ENCODE measurements at regions not wholly inside any gene's neighbourhood (a gene's known extent, or its start where the extent isn't known, plus 50 kb on each side); places are given as distances from the start of the nearest gene placed in this dataset.
"Not testable (repeated sequence)": the region's sequence is repeated elsewhere in the genome, so short reads cannot be mapped to it uniquely, and the experiment has no call there.

- not testable (repeated sequence) for TF ChIP-seq POLR2AphosphoS5 (IDR thresholded peaks at IDR 0.05; ENCODE audit: borderline replicate concordance, low read depth, low read length); EZH2 (IDR thresholded peaks at IDR 0.05)
Measured at GRCh38 chr10:78096486-78096885, 62.8 kb downstream of the RPS24 start.

Data from SK-N-MC (cell line).